ENCODE measurements at regions not wholly inside any gene's neighbourhood (a gene's known extent, or its start where the extent isn't known, plus 50 kb on each side); places are given as distances from the start of the nearest gene placed in this dataset.

- intact Hi-C loops (cut with DNase I): no loop called here
- ATAC-seq (ENCODE audit: poor library complexity): no peak
- DNase-seq: no peak
These were observed 532.2 kb downstream of the NPHP4 start for GRCh38 chr1:5459839-5460610.

DNA sequence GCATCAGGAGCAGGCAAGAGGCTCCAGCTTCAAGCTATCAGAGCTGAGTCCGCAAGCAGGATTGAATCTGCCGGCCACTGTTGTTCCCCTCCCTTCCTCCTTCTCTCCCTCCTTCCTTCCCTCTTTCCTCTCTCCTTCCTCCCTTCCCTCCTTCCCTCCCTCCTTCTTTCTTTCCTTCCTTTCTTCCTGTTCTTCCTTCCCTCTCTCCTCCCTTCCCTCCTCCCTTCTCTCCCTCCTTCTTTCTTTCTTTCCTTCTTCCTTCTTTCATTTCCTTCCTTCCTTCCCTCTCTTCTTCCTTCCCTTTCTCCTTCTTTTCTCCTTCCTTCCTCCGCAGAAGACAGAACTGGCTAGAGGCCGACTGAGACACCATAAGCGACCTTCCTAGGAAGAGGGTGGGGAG lies 534.0 kb downstream of the NPHP4 start:
- ATAC-seq (ENCODE audit: poor library complexity) (no peak), DNase-seq (no peak)
- intact Hi-C loops (cut with DNase I): no loop called here

DNA sequence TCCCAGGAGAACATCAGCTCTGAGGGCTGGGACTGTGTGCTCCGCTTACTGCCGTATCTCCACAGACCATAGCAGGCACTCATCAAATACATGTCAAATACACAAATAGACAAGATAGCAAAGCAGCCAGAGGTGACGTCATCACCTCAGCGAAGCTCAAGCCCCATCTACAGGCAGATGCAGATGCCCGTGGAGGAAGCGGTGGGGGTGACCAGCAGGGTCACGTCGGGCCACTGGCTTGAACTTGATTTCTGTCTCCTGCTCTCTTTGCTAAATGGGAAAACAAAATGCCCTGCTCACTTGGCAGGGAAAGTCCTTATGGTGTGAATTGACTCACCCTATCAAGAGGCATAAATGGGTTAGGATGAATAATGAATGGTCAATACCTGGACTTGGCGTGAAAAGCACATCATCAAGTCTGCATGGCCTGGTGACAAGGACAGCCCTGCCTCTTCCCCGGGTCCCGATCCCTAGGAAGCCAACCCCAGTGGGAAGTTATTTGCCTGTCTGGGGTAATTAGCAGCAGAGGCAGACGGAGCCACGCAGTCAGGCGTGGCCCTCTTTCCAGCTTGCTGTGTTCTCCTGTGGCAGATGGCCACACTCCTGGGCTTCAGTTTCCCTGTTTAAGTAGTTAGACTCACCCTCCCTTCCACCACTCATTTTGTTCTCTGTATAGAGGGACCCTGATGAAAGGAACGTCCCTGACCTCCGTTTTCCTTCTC lies 536.0 kb downstream of the NPHP4 start:
- intact Hi-C loops (cut with DNase I): no loop called here
- ATAC-seq (ENCODE audit: poor library complexity) (no peak), DNase-seq (no peak)

DNA sequence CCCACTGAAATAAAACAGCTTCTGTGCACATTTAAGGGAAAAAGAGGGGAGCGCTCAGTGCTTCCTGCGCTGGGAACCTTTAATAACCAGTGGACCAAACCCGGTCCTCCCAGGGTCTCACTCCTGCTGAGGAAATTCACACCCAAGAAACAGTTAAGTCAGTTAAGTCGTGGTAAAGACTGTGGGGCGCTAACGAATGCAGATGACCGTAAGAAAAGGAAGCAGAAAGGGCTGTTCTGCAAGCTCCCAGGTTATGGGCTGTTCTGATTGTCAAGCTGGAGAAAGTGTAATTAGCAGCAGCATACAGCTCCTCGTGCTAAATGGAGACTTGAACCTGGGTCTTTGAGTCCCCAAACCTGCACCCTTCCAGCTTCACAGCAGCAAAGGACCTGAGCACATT lies 536.6 kb downstream of the NPHP4 start:
- intact Hi-C loops (cut with DNase I): no loop called here
- ATAC-seq (ENCODE audit: poor library complexity) (no peak), DNase-seq (no peak)

DNA sequence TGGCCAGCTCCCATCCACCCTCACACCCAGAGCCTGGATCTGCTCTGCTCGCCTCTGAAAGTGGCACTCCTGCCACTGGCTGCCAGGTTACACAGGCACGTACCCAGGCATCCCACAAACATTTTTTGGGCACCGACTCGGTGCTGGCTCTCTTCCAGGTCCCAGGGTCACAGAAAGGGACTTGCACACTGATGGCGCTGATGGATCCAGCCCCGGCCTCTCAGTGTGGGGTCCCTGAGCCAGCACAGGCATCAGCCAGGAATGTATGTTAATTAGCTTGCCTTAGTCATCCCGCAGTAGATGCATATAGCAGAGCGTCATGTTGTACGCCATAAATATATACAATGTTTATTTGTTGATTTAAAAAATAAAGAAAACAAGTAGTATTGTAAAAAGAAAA lies 537.2 kb downstream of the NPHP4 start:
- ATAC-seq (ENCODE audit: poor library complexity): no peak

DNA sequence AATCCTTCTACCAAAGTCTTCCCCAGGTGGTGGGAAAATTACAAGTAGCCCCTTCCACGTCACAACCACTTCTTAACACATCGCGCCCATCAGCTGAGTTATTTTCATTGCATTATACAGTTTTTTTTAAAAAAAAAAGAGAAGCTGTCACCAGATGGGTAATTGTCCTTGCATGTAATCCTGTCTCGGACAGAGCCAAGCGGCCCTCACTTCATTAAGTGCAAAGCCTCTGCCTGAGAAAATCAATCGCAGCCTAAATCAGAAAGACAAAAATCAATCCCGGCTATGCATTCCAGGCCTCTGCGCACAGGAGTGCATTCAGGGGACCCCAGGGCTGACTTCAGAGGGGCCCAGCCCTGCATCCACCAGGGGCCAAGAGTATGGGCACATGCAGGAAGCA lies 538.9 kb downstream of the NPHP4 start:
- ATAC-seq (ENCODE audit: poor library complexity) (no peak), DNase-seq (no peak)
- intact Hi-C loops (cut with DNase I): no loop called here

More for the DNA sequence above, 537.2 kb downstream of the NPHP4 start:
- intact Hi-C loops (cut with DNase I): no loop called here
- DNase-seq: no peak

GRCh38 chr1:5451671-5452070 lies 540.6 kb downstream of the NPHP4 start:
- no peak for ATAC-seq (ENCODE audit: poor library complexity)
- DNase-seq: no peak
- intact Hi-C loops (cut with DNase I): no loop called here

GRCh38 chr1:5448486-5448885 lies 543.7 kb downstream of the NPHP4 start:
- intact Hi-C loops (cut with DNase I): no loop called here
- no peak for ATAC-seq (ENCODE audit: poor library complexity)
- DNase-seq: no peak

- ATAC-seq (ENCODE audit: poor library complexity) (no peak), DNase-seq (no peak)
- intact Hi-C loops (cut with DNase I): no loop called here
These were observed 544.7 kb downstream of the NPHP4 start for GRCh38 chr1:5447503-5447960.

DNA sequence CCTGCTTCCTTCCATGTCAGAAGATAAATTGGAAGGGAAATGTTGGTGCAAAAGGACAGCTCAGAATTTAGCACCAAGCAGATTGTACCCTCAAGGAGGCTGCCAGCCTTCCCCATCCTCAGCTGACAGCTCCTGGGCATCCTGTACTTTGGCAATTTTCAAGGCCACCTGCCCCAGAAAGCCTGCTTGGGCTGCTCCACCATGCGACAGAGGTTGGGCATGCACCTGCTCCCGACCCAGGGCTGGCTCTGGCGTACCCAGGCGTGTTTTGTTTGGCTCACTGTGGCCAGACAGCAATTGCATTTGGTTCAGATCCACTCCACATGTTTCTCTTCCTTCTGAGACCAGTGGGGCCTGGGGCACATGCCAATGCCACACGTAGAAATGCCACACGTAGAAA lies 547.8 kb downstream of the NPHP4 start:
- intact Hi-C loops (cut with DNase I): no loop called here
- ATAC-seq (ENCODE audit: poor library complexity): no peak
- DNase-seq: no peak

- ATAC-seq (ENCODE audit: poor library complexity) (no peak), DNase-seq (no peak)
- intact Hi-C loops (cut with DNase I): no loop called here
These were observed 555.4 kb downstream of the NPHP4 start for GRCh38 chr1:5436808-5437207.

- ATAC-seq (ENCODE audit: poor library complexity) (no peak), DNase-seq (no peak)
- intact Hi-C loops (cut with DNase I): no loop called here
These were observed 556.8 kb downstream of the NPHP4 start for GRCh38 chr1:5435414-5435813.

DNA sequence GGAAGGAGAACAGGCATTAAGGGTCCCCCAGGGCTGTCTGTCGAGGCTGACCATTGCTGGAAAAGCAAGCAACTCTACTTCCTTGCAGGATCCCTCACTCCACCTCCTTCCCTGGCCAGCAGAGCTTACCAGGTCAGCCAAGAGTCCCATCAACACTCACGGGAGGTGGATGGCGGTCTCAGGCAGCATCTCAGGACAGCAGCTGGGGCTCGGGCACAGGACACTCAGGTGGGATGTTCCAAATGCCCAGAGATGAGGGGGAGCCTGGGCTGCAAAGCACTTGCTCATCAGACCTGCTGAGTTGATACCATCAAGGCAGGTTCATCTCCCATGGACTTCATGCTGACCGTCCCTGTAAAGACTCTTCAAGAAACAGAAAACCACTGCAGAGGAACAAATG lies 559.8 kb downstream of the NPHP4 start:
- no peak for DNase-seq
- no peak for ATAC-seq (ENCODE audit: poor library complexity)
- intact Hi-C loops (cut with DNase I): no loop called here

- intact Hi-C loops (cut with DNase I): no loop called here
- ATAC-seq (ENCODE audit: poor library complexity): no peak
These were observed 561.1 kb downstream of the NPHP4 start for GRCh38 chr1:5430911-5431697.

GRCh38 chr1:5430136-5430535 lies 562.1 kb downstream of the NPHP4 start:
- no peak for DNase-seq
- no peak for ATAC-seq (ENCODE audit: poor library complexity)
- intact Hi-C loops (cut with DNase I): no loop called here

More at GRCh38 chr1:5430911-5431697, 561.1 kb downstream of the NPHP4 start:
- no peak for DNase-seq

DNA sequence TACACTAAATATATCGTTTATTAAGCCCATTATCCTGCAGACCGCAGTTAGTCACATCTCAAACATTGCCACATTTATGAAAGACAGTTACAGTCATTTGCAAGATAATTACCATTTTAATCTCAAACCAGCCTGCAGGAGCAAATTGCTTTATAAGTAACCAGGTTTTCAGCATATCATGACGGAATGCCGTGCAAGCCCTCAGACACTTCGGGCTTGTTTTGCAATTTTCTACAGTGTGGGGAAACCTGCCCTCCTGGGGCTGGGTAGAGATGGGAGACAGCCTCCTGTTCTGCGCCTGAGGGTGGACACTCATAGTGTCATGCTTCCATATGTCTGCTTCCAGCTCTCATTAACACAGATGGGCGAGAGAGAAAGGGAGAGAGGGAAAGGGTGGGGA lies 563.9 kb downstream of the NPHP4 start:
- intact Hi-C loops (cut with DNase I): no loop called here
- ATAC-seq (ENCODE audit: poor library complexity) (no peak), DNase-seq (no peak)

DNA sequence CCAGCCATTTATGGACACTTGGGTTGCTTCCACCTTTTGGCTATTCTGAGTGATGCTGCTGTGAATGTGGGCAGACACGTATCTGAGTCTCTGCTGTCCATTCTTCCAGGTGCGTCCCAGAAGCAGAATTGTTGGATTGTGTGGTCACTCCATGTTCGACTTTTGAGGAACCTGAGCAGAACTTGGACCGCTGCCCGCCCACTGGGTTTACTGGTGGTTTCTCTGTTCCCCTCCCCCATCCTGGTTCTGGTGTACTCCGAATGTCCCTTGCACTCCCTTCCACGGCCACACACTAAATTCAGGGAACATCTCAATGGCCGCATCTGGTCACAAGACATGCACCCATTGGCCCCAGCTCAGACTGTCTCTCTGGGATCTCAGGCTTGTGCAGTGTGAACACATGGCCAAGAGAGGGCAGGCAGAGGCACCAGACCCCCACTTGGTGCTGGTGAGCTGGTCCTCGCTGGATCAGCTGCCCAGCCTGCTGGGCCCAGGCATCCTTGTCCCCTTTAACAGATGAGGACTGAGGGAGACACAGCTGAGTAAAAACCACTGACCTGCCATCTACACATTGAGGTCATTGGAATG lies 565.1 kb downstream of the NPHP4 start:
- no peak for ATAC-seq (ENCODE audit: poor library complexity)

GRCh38 chr1:5424802-5425703 lies 567.2 kb downstream of the NPHP4 start:
- intact Hi-C loops (cut with DNase I): no loop called here
- ATAC-seq (ENCODE audit: poor library complexity) (no peak), DNase-seq (no peak)

More for the DNA sequence above, 565.1 kb downstream of the NPHP4 start:
- DNase-seq: no peak
- intact Hi-C loops (cut with DNase I): no loop called here
